ENCODE measurements at regions not wholly inside any gene's neighbourhood (a gene's known extent, or its start where the extent isn't known, plus 50 kb on each side); places are given as distances from the start of the nearest gene placed in this dataset.

DNA sequence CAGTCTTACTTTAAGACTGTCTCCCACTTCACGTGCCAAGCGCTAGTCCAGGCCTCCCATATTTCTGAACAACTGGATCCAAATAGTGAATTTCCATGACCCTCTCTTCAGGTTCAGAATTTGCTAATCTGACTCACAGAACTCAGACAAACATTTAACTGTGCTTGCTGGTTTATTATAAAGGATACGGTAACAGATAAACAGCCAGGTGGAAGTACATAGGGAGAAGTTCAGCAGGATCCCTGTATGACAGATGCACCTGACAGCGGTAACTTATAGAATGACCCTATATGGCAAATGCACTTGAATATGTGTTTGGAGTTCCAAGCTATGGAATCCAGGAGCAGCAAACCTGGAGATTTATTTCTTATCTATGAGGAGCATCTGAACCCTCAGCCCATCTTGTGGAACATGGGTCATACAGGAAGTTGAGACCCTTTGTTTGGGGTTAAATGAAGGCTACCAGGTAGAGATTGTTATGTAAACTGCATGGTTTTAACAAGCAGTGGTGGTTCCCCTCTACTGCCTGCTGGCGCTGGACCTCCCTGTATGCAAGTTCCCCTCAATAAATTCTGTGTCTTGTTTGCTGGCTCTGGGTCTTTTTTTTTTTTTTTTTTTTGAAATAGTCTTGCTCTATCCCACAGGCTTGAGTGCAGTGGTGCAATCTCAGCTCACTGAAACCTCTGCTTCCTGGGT lies 622.6 kb downstream of the KCNJ2 start:
- Histone ChIP-seq H3K79me2 (ENCODE audit: control insufficient read depth in 1 of 2, insufficient read depth in 2 of 2, low read length in 2 of 2) (no peaks in the 10 kb centered on the region), H3K9ac (replicated peaks in 1 of 4; ENCODE audit: extremely low read depth in 1 of 4, low read depth in 3 of 4, low read length in 3 of 4) (no peak overlapping the region), H2AFZ (ENCODE audit: low read length) (no peak overlapping the region), H3K23me2 (ENCODE audit: low read depth, low read length) (peaks cover 4% of the 10 kb centered on the region; the same call in 1 of the 2 replicates), H2BK15ac (ENCODE audit: low read length) (no peak overlapping the region), H3K14ac (ENCODE audit: insufficient read length) (no peak overlapping the region), H3K4ac (replicated peaks; ENCODE audit: insufficient read length, low read depth, low read length) (no peak overlapping the region), H3K36me3 (ENCODE audit: control insufficient read depth in 2 of 4, insufficient read depth in 4 of 4, low read length in 3 of 4) (no peaks in the 10 kb centered on the region), H3K56ac (replicated peaks; ENCODE audit: insufficient read length, low read depth, low read length) (no peak overlapping the region), H3K27ac (ENCODE audit: low read depth, low read length) (no peak overlapping the region), H2BK20ac (ENCODE audit: low read length) (no peak overlapping the region), H4K91ac (replicated peaks; ENCODE audit: insufficient read length, low read length) (no peak overlapping the region), H4K5ac (ENCODE audit: insufficient read length, low read depth, low read length) (no peak overlapping the region), H3K9me3 (ENCODE audit: insufficient read depth in 2 of 2, low read depth in 1 of 2, low read length in 1 of 2) (no peaks in the 10 kb centered on the region), H2BK120ac (replicated peaks; ENCODE audit: low read depth, low read length) (no peak overlapping the region), H3K27me3 (replicated peaks in 1 of 4; ENCODE audit: control insufficient read depth in 3 of 4, extremely low read depth in 1 of 4, insufficient read depth in 3 of 4, low read length in 3 of 4) (no peaks in the 10 kb centered on the region), H3K79me1 (ENCODE audit: low read depth, low read length) (no peaks in the 10 kb centered on the region), H2BK5ac (ENCODE audit: low read depth, low read length) (no peak overlapping the region), H3K4me2 (ENCODE audit: insufficient read depth in 1 of 2, low read depth in 2 of 2, low read length in 2 of 2) (no peak overlapping the region), H3K4me3 (ENCODE audit: extremely low read depth in 1 of 4, insufficient read depth in 2 of 4, low read depth in 3 of 4, low read length in 4 of 4) (no peak overlapping the region), H4K8ac (ENCODE audit: extremely low read depth, insufficient read depth, low read length) (no peak overlapping the region), H2AK5ac (ENCODE audit: low read depth, low read length) (no peak overlapping the region), H2BK12ac (ENCODE audit: low read depth, low read length) (no peak overlapping the region), H3K4me1 (replicated peaks in 1 of 4; ENCODE audit: control insufficient read depth in 3 of 4, insufficient read depth in 4 of 4, low read length in 3 of 4) (no peaks in the 10 kb centered on the region), H4K20me1 (replicated peaks in 1 of 2; ENCODE audit: control insufficient read depth in 1 of 2, insufficient read depth in 2 of 2, low read length in 2 of 2) (no peaks in the 10 kb centered on the region), H3K18ac (ENCODE audit: extremely low read depth, low read length) (no peak overlapping the region), H3K23ac (ENCODE audit: insufficient read length) (no peak overlapping the region)
- DNase-seq (ENCODE audit: low read depth in 1 of 2, low spot score in 2 of 2) = no peak
- FAIRE-seq = no peak
- ChIA-PET CTCF (ENCODE audit: partially characterized antibody) (interaction anchor here (1.0 to 2.0 kb wide), 2 partner anchors 16 to 25 kb away, joined by 4 to 6 read pairs; no protein-coding TSS in a partner anchor), POLR2A (ENCODE audit: partially characterized antibody) (no interaction called here)
- 91% methylated on average over 5 of the region's 5 CpGs; no CpG with 5 or more reads in 1 of the 2 experiments for WGBS, 2 experiments (ENCODE audit: extremely low coverage in 1 of 2, insufficient coverage in 1 of 2, insufficient read length in 1 of 2, insufficient replicate concordance in 2 of 2, low coverage in 1 of 2, low lambda C conversion rate in 2 of 2, missing lambda C conversion rate in 1 of 2)
